GM12873 (cell line): ENCODE measurements at regions not wholly inside any gene's neighbourhood (a gene's known extent, or its start where the extent isn't known, plus 50 kb on each side); places are given as distances from the start of the nearest gene placed in this dataset.

Source experiments
- CTCF ChIP-seq: IDR thresholded peaks from 2 replicates; pipeline ENCODE4 v1.5.1; 2012; ENCODE audit warnings: low read depth, mild to moderate bottlenecking, moderate library complexity, low read length, control low read depth; ENCODE audit not compliant: insufficient read depth; ENCODE audit errors: missing control alignments

- no peak for TF ChIP-seq CTCF
Measured at GRCh38 chr2:240240017-240240734, 99.7 kb upstream of the OTOS start.

DNA sequence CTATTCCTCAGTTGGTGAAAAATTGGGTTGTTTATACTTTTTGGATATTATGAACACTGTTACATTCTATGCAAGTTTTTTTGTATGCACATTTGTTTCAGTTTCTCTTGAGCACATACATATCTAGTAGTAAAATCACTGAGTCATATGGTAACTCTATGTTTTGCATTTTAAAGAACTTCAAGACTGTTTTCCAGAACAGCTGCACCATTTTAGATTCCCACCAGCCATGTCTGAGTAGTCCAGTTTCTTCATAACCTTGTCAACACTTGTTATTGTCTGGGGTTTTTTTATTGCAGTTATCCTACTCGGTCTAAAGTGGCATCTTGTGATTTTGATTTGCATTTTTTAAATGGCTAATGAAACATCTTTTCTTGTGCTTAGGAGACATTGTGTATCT lies 100.3 kb upstream of the OTOS start:
- no peak for TF ChIP-seq CTCF

GRCh38 chr2:240241572-240241971 lies 101.1 kb upstream of the OTOS start:
- no peak for TF ChIP-seq CTCF

DNA sequence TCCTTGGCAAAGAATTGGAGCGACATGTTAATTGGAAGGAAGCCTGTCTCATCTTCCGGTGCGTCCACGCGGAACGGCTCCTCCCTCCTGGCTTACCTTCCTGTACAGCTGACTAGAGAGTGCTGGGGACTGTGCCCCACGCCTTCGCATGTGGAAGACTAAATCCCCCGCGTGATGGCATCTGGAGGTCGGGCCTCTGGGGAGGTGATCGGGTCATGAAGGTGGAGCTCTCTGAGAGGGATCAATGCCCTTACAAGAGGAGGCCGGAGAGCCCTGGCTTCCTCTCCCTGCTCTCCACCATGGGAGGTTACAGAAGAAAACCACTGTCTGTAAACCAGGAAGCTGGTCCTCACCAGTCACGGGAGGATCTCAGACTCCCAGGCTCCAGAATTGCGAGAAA lies 104.1 kb upstream of the OTOS start:
- TF ChIP-seq CTCF, result no peak

DNA sequence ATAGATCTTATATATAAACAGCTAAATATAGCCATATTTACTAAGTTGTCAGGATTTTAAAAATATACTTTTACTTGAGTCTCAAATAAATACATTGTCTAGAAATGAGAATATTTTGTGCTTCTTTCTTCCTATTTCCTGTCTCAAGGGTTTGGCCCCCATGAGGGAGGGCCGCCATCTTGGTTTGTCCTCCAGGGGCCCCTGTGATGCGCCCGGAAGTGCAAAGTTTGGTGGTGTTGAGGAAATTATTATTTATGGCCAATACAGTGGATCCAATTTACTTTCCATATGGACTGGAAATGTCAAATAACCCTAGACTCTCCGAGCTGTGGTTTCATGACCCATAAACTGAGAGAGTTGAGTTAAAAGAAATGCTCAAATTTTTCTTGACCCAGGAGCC lies 104.7 kb upstream of the OTOS start:
- TF ChIP-seq CTCF, result no peak

GRCh38 chr2:240245706-240246105 lies 105.2 kb upstream of the OTOS start:
- TF ChIP-seq CTCF, result no peak

DNA sequence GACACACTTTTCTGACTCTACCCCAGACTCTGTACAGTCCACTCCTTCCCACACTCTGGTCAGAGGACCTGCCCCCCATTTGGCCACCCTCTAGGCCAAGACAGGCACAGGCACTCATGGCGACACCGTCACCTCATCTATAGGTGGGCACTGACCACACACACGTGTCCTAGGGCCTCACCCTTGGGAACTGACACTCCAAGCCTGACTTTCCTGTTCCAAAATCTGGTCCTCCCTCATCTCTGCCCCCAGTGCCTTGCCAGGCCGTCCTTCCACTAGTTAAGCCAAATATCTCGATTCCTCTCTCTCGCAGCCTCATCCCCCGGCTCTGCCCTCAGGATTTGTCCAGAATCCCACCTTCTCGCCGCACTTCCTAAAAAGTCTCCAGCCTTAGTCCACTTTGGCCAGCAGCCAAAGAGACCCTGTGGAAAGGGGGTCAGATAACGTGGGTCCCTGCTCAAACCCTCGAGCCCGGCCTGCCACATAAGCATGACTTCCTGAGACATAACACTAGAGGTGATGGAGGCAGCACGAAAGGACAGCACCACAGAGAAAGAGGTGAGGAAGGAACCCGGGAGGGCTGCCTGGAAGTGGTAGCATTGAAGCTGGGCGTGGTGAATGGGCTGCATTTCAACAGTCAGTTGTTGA lies 105.8 kb upstream of the OTOS start:
- no peak for TF ChIP-seq CTCF
